ENCODE measurements at regions not wholly inside any gene's neighbourhood (a gene's known extent, or its start where the extent isn't known, plus 50 kb on each side); places are given as distances from the start of the nearest gene placed in this dataset.

DNA sequence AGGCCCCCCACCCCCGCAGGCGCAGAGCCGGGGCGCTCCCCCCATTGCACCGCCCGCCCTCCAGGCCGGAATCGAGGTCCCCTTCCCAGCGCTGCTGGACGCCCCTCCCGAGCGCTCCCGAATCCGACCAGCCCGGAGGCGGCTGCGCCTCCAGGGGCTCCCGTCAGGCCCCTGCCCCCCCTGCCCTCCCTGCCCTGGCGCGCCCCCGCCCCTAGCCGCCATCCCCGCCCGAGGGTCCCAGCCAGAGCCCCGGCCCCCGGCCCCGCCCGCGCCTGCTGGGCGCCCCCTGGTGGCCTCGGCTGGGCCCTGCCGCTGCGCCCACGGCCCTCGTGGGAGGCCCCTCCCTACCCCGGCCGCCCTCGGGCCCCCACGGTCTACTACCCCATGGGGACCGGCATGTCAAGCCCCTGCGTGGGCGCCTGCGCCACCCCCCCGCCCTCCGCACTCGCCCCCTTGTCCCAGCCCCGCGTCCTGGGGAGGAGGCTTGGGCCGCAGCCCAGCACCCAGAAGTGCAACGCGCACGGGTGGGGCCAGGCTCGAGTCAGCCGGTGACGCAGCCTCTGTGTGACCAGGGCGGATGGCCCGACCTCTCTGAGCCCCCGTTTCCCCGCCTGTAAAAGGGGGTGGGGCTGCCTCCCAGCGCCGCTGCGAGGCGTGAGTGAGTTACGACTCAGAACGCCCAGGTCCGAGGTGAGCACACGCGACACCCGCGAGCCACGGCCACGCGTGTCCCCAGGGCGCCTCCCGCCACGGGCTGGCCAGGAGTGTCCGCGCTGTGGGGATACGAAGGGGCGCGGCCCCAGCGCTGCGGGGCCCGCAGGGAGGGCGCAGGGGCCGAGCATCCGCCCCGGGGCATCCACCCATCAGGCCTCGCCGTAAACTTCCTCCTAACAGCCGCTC lies 104.9 kb downstream of the FAM53A start:
- WGBS, 4 donors, result 0 to 1% (median 0%) methylated on average over 15 to 91 of the region's 91 CpGs
- TF ChIP-seq, protein P1, sequence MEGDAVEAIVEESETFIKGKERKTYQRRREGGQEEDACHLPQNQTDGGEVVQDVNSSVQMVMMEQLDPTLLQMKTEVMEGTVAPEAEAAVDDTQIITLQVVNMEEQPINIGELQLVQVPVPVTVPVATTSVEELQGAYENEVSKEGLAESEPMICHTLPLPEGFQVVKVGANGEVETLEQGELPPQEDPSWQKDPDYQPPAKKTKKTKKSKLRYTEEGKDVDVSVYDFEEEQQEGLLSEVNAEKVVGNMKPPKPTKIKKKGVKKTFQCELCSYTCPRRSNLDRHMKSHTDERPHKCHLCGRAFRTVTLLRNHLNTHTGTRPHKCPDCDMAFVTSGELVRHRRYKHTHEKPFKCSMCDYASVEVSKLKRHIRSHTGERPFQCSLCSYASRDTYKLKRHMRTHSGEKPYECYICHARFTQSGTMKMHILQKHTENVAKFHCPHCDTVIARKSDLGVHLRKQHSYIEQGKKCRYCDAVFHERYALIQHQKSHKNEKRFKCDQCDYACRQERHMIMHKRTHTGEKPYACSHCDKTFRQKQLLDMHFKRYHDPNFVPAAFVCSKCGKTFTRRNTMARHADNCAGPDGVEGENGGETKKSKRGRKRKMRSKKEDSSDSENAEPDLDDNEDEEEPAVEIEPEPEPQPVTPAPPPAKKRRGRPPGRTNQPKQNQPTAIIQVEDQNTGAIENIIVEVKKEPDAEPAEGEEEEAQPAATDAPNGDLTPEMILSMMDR (IDR thresholded peaks at IDR 0.05), result peak in 4 of 6 experiments; percentile 23 to 67 (median 37)
- no peak for TF ChIP-seq POLR2A (IDR thresholded peaks at IDR 0.05)
- Histone ChIP-seq H3K4me3 (peak overlapping the region in 2 of 4 donors; percentile 30 to 92), H3K9me3 (replicated peaks in 1 of 3) (no peaks in the 10 kb centered on the region), H3K36me3 (replicated peaks in 1 of 2) (no peaks in the 10 kb centered on the region), H3K4me1 (replicated peaks in 1 of 2) (peaks cover 0 to 7% of the 10 kb centered on the region in 2 donors), H3K27ac (peak overlapping the region in 4 of 5 donors; percentile 9 to 92 (median 72)), H3K27me3 (no peaks in the 10 kb centered on the region)
- DNase-seq, result peak; percentile 74 to 81 (median 76)
- intact Hi-C loops (cut with DNase I), result no loop called here

DNA sequence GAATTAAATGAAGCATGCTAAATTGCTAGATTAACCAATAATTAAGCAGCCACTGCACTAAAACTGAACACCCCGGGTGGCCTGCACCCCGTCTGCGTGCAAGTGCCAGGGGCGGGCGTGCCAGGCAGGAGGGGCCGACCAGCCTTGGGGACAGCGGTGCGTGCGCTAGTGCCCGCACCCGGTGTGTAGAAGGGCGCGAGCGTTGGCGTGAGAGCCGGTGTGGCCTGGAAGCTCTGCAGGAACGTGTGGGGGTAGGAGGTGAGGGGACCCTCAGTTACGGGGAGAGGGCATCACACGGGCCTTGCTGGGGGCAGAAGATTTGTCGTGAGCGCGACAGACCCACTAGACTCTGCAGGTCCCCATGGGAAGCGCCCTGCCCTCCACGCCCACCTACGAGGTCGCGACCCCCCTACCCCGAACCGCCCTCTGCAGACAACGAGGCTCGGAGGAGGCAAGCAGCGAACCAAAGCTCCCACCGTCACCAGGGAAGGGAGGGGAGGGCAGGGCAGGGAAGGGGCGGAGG lies 105.8 kb downstream of the FAM53A start:
- no peak overlapping the region for H3K4me3 ChIP-seq
- no peaks in the 10 kb centered on the region for H3K9me3 ChIP-seq (replicated peaks in 1 of 3)
- no peaks in the 10 kb centered on the region for H3K27me3 ChIP-seq
- WGBS, 4 donors, result 21 to 31% (median 25%) methylated on average over 11 to 34 of the region's 34 CpGs
- H3K4me1 ChIP-seq (replicated peaks in 1 of 2), result peaks cover 0 to 7% of the 10 kb centered on the region in 2 donors
- peak in 2 of 7 donors; percentile 6 to 31 for DNase-seq
- no peak overlapping the region for H3K27ac ChIP-seq
- no peaks in the 10 kb centered on the region for H3K36me3 ChIP-seq (replicated peaks in 1 of 2)
- intact Hi-C loops (cut with DNase I), result no loop called here
- TF ChIP-seq POLR2A (IDR thresholded peaks at IDR 0.05), result no peak
- TF ChIP-seq, protein P1 (IDR thresholded peaks at IDR 0.05), result no peak

DNA sequence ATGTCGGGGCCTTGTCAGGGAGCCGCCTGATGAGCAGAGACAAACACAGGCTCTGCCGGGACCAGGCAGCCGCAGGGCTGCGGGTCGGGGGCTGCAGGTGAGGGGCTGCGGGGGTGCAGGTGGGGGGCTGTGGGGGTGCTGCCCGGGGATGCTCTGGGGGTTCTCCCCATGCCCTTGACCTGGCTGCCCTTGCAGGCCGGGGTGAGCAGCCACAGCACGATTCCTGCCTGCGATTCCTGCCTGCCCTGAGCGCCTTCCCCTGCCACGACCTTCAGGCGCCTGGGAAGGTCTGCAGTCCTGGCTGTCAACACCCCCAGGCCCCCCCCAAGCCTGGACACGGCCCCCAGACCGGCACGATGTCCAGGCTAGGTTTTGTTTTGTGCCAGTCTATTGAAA lies 106.3 kb downstream of the FAM53A start:
- H3K4me1 ChIP-seq (replicated peaks in 1 of 2), result peaks cover 0 to 7% of the 10 kb centered on the region in 2 donors
- 29 to 62% (median 43%) methylated on average over 5 to 17 of the region's 17 CpGs for WGBS, 4 donors
- no peak for DNase-seq
- intact Hi-C loops (cut with DNase I), result no loop called here
- H3K27ac ChIP-seq, result no peak overlapping the region
- no peaks in the 10 kb centered on the region for H3K36me3 ChIP-seq (replicated peaks in 1 of 2)
- no peaks in the 10 kb centered on the region for H3K9me3 ChIP-seq (replicated peaks in 1 of 3)
- no peak overlapping the region for H3K4me3 ChIP-seq
- H3K27me3 ChIP-seq, result no peaks in the 10 kb centered on the region
- no peak for TF ChIP-seq POLR2A (IDR thresholded peaks at IDR 0.05)
- TF ChIP-seq, protein P1 (IDR thresholded peaks at IDR 0.05), result no peak

- H3K4me1 ChIP-seq (replicated peaks in 1 of 2), result peaks cover 0 to 7% of the 10 kb centered on the region in 2 donors
- no peak for DNase-seq
- no peak overlapping the region for H3K4me3 ChIP-seq
- no peaks in the 10 kb centered on the region for H3K27me3 ChIP-seq
- 80 to 89% (median 88%) methylated on average over 15 to 30 of the region's 30 CpGs for WGBS, 4 donors
- no peak for TF ChIP-seq POLR2A (IDR thresholded peaks at IDR 0.05)
- TF ChIP-seq, protein P1 (IDR thresholded peaks at IDR 0.05), result no peak
- intact Hi-C loops (cut with DNase I), result no loop called here
- H3K9me3 ChIP-seq (replicated peaks in 1 of 3), result no peaks in the 10 kb centered on the region
- H3K36me3 ChIP-seq (replicated peaks in 1 of 2), result no peaks in the 10 kb centered on the region
- no peak overlapping the region for H3K27ac ChIP-seq
Measured at GRCh38 chr4:1576961-1577821, 106.9 kb downstream of the FAM53A start.
